NCI-H2171 (cell line): ENCODE measurements at regions not wholly inside any gene's neighbourhood (a gene's known extent, or its start where the extent isn't known, plus 50 kb on each side); places are given as distances from the start of the nearest gene placed in this dataset.

Source experiments
- DNase-seq: peaks from one replicate; lab custom pipeline; 2025; lab: John Stamatoyannopoulos, UW

- no peak for DNase-seq
These were observed 292.8 kb upstream of the RAG2 start for GRCh38 chr11:36890841-36891240.

- DNase-seq = no peak
These were observed 292.2 kb upstream of the RAG2 start for GRCh38 chr11:36890121-36890679.

- no peak for DNase-seq
These were observed 287.1 kb upstream of the RAG2 start for GRCh38 chr11:36885154-36885553.

GRCh38 chr11:36878737-36879136 lies 280.7 kb upstream of the RAG2 start:
- DNase-seq = no peak

GRCh38 chr11:36877149-36877548 lies 279.1 kb upstream of the RAG2 start:
- DNase-seq = no peak

- DNase-seq = no peak
These were observed 278.2 kb upstream of the RAG2 start for GRCh38 chr11:36876266-36876665.

GRCh38 chr11:36874291-36874690 lies 276.3 kb upstream of the RAG2 start:
- no peak for DNase-seq

GRCh38 chr11:36870361-36870760 lies 272.3 kb upstream of the RAG2 start:
- no peak for DNase-seq

- no peak for DNase-seq
These were observed 270.3 kb upstream of the RAG2 start for GRCh38 chr11:36868380-36868779.

- no peak for DNase-seq
These were observed 267.8 kb upstream of the RAG2 start for GRCh38 chr11:36865846-36866245.

- DNase-seq = no peak
These were observed 256.8 kb upstream of the RAG2 start for GRCh38 chr11:36854875-36855274.

- DNase-seq = no peak
These were observed 250.6 kb upstream of the RAG2 start for GRCh38 chr11:36848660-36849059.

- no peak for DNase-seq
These were observed 242.3 kb upstream of the RAG2 start for GRCh38 chr11:36840378-36840777.

- no peak for DNase-seq
These were observed 239.9 kb upstream of the RAG2 start for GRCh38 chr11:36837831-36838437.

- DNase-seq = no peak
These were observed 227.2 kb upstream of the RAG2 start for GRCh38 chr11:36825251-36825650.

- no peak for DNase-seq
These were observed 226.3 kb upstream of the RAG2 start for GRCh38 chr11:36824349-36824748.

- DNase-seq = no peak
These were observed 224.8 kb upstream of the RAG2 start for GRCh38 chr11:36822829-36823228.

GRCh38 chr11:36818410-36818809 lies 220.4 kb upstream of the RAG2 start:
- no peak for DNase-seq

- no peak for DNase-seq
These were observed 219.4 kb upstream of the RAG2 start for GRCh38 chr11:36817336-36817965.

- no peak for DNase-seq
These were observed 211.3 kb upstream of the RAG2 start for GRCh38 chr11:36809303-36809702.

- no peak for DNase-seq
These were observed 209.8 kb upstream of the RAG2 start for GRCh38 chr11:36807871-36808270.

- DNase-seq = no peak
These were observed 205.0 kb upstream of the RAG2 start for GRCh38 chr11:36803084-36803483.

- no peak for DNase-seq
These were observed 195.2 kb upstream of the RAG2 start for GRCh38 chr11:36792996-36793914.
